ENCODE measurements at regions not wholly inside any gene's neighbourhood (a gene's known extent, or its start where the extent isn't known, plus 50 kb on each side); places are given as distances from the start of the nearest gene placed in this dataset.

DNA sequence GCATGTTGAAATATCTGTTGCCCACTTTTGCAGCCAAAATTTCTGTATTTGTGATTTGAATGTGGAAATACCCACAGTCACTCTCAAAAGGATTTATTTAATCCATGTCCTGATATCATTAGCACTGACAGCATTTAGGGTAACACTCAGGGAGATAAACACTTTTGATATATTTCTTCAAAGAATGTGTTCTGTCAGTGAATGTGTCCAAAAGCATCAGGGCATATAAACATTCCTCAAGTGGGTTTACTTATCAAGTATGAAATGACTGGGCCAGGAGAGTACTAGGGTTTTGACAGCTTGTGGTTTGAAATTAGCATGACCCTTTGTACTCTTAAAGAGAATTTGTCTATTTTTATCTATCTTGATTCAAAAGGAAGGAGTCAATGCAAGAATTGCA is 1302.1 kb upstream of the ADGRL2 start:
- TF ChIP-seq EZH2 (IDR thresholded peaks at IDR 0.05) (no peak), POLR2AphosphoS5 (IDR thresholded peaks at IDR 0.05; ENCODE audit: borderline replicate concordance, low read depth, low read length) (no peak), FOXP2 (optimal IDR thresholded peaks at IDR 0.05; ENCODE audit: control extremely low read depth, extremely low read length, insufficient read depth) (no peak)

Data from SK-N-MC (cell line).